ENCODE measurements at regions not wholly inside any gene's neighbourhood (a gene's known extent, or its start where the extent isn't known, plus 50 kb on each side); places are given as distances from the start of the nearest gene placed in this dataset.

- Histone ChIP-seq H3K9me2 (ENCODE audit: insufficient read depth, low read length) (no peaks in the 10 kb centered on the region), H3K4me3 (ENCODE audit: low read depth, low read length, poor library complexity, severe bottlenecking) (no peak overlapping the region), H2AFZ (ENCODE audit: low read length) (no peak overlapping the region; the same call in 1 of the 2 replicates), H3K4me1 (ENCODE audit: insufficient read depth, low read length, poor library complexity, severe bottlenecking) (no peaks in the 10 kb centered on the region), H3K27ac (ENCODE audit: low read depth, low read length, poor library complexity, severe bottlenecking) (no peak overlapping the region), H3K36me3 (ENCODE audit: insufficient read depth, low read length) (no peaks in the 10 kb centered on the region), H3K9me3 (ENCODE audit: low read length) (no peaks in the 10 kb centered on the region), H3K79me2 (ENCODE audit: insufficient read depth, low read depth, low read length) (no peaks in the 10 kb centered on the region), H4K20me1 (ENCODE audit: insufficient read depth, low read length) (no peaks in the 10 kb centered on the region), H3K4me2 (ENCODE audit: low read length) (no peak overlapping the region)
- ChIA-PET CTCF (ENCODE audit: unreplicated experiment) (no interaction called here), POLR2A (no interaction called here)
- no TSS peak for BruUV-seq (replicated peaks)
- no peak for DNase-seq (ENCODE audit: low spot score)
- intact Hi-C loops (cut with micrococcal nuclease; ENCODE audit: unreplicated experiment) = no loop called here
- TF ChIP-seq EZH2phosphoT487 (IDR thresholded peaks at IDR 0.05; ENCODE audit: borderline replicate concordance, low read depth, low read length) (no peak), CTCF (conservative IDR thresholded peaks at IDR 0.05; ENCODE audit: low read length) (no peak)
Measured at GRCh38 chr2:176613323-176613987, 344.2 kb downstream of the MTX2 start.

- no peak for DNase-seq (ENCODE audit: low spot score)
- POLR2A ChIA-PET = no interaction called here
- no peaks in the 10 kb centered on the region for H4K20me1 ChIP-seq (ENCODE audit: insufficient read depth, low read length)
- intact Hi-C loops (cut with micrococcal nuclease; ENCODE audit: unreplicated experiment) = no loop called here
- no peak overlapping the region for H3K4me3 ChIP-seq (ENCODE audit: low read depth, low read length, poor library complexity, severe bottlenecking)
- no peak overlapping the region; the same call in 1 of the 2 replicates for H2AFZ ChIP-seq (ENCODE audit: low read length)
- H3K9me2 ChIP-seq (ENCODE audit: insufficient read depth, low read length) = no peaks in the 10 kb centered on the region
- no peak overlapping the region for H3K27ac ChIP-seq (ENCODE audit: low read depth, low read length, poor library complexity, severe bottlenecking)
- no peaks in the 10 kb centered on the region for H3K79me2 ChIP-seq (ENCODE audit: insufficient read depth, low read depth, low read length)
- H3K9me3 ChIP-seq (ENCODE audit: low read length) = no peaks in the 10 kb centered on the region
- BruUV-seq (replicated peaks) = no TSS peak
- no peaks in the 10 kb centered on the region for H3K36me3 ChIP-seq (ENCODE audit: insufficient read depth, low read length)
- H3K4me2 ChIP-seq (ENCODE audit: low read length) = no peak overlapping the region
- CTCF ChIA-PET (ENCODE audit: unreplicated experiment) = no interaction called here
- TF ChIP-seq EZH2phosphoT487 (IDR thresholded peaks at IDR 0.05; ENCODE audit: borderline replicate concordance, low read depth, low read length) (no peak), CTCF (conservative IDR thresholded peaks at IDR 0.05; ENCODE audit: low read length) (no peak)
- H3K4me1 ChIP-seq (ENCODE audit: insufficient read depth, low read length, poor library complexity, severe bottlenecking) = no peaks in the 10 kb centered on the region
Measured at GRCh38 chr2:176614049-176614448, 344.8 kb downstream of the MTX2 start.

GRCh38 chr2:176614930-176615329 is 345.7 kb downstream of the MTX2 start:
- no peaks in the 10 kb centered on the region for H3K36me3 ChIP-seq (ENCODE audit: insufficient read depth, low read length)
- no peak overlapping the region for H3K27ac ChIP-seq (ENCODE audit: low read depth, low read length, poor library complexity, severe bottlenecking)
- H3K79me2 ChIP-seq (ENCODE audit: insufficient read depth, low read depth, low read length) = no peaks in the 10 kb centered on the region
- no peak overlapping the region for H3K4me3 ChIP-seq (ENCODE audit: low read depth, low read length, poor library complexity, severe bottlenecking)
- DNase-seq (ENCODE audit: low spot score) = no peak
- no peaks in the 10 kb centered on the region for H3K9me3 ChIP-seq (ENCODE audit: low read length)
- H4K20me1 ChIP-seq (ENCODE audit: insufficient read depth, low read length) = no peaks in the 10 kb centered on the region
- intact Hi-C loops (cut with micrococcal nuclease; ENCODE audit: unreplicated experiment) = no loop called here
- ChIA-PET CTCF (ENCODE audit: unreplicated experiment) (no interaction called here), POLR2A (no interaction called here)
- no peak overlapping the region for H2AFZ ChIP-seq (ENCODE audit: low read length)
- no peak overlapping the region for H3K4me2 ChIP-seq (ENCODE audit: low read length)
- BruUV-seq (replicated peaks) = no TSS peak
- H3K9me2 ChIP-seq (ENCODE audit: insufficient read depth, low read length) = no peaks in the 10 kb centered on the region
- H3K4me1 ChIP-seq (ENCODE audit: insufficient read depth, low read length, poor library complexity, severe bottlenecking) = no peaks in the 10 kb centered on the region
- TF ChIP-seq CTCF (conservative IDR thresholded peaks at IDR 0.05; ENCODE audit: low read length) (no peak), EZH2phosphoT487 (IDR thresholded peaks at IDR 0.05; ENCODE audit: borderline replicate concordance, low read depth, low read length) (no peak)
